Mesothelial cell of epicardium (in vitro differentiated cells): ENCODE measurements at regions not wholly inside any gene's neighbourhood (a gene's known extent, or its start where the extent isn't known, plus 50 kb on each side); places are given as distances from the start of the nearest gene placed in this dataset.

Experiments used
- DNase-seq, 2 experiments: peaks; one replicate each; pipeline ENCODE4 v3.0.0; 2021; ENCODE audit warnings: low spot score in 2 of 2; ENCODE audit not compliant: unreplicated experiment in 2 of 2
- H3K27ac Mint-ChIP-seq: 2 replicates; pipeline ENCODE4 v1.8.0; 2021; ENCODE audit warnings: mixed read lengths
- H3K27me3 Mint-ChIP-seq: 2 replicates; pipeline ENCODE4 v1.8.0; 2021; ENCODE audit warnings: low read depth, mixed read lengths
- H3K36me3 Mint-ChIP-seq: 2 replicates; pipeline ENCODE4 v1.8.0; 2021; ENCODE audit warnings: mixed read lengths
- H3K4me1 Mint-ChIP-seq: 2 replicates; pipeline ENCODE4 v1.8.0; 2021; ENCODE audit warnings: mixed read lengths
- H3K4me3 Mint-ChIP-seq: 2 replicates; pipeline ENCODE4 v1.8.0; 2021; ENCODE audit warnings: mild to moderate bottlenecking, moderate library complexity, mixed read lengths
- H3K9me3 Mint-ChIP-seq: 2 replicates; pipeline ENCODE4 v1.8.0; 2021; ENCODE audit warnings: mixed read lengths
- TF ChIP-seq, protein P1 (sequence below): fragments of 200-600 bp; sonication (generic); IDR thresholded peaks from one replicate; pipeline ENCODE4 v1.5.0; 2021; ENCODE audit warnings: antibody characterized with exemption; ENCODE audit not compliant: unreplicated experiment

DNA sequence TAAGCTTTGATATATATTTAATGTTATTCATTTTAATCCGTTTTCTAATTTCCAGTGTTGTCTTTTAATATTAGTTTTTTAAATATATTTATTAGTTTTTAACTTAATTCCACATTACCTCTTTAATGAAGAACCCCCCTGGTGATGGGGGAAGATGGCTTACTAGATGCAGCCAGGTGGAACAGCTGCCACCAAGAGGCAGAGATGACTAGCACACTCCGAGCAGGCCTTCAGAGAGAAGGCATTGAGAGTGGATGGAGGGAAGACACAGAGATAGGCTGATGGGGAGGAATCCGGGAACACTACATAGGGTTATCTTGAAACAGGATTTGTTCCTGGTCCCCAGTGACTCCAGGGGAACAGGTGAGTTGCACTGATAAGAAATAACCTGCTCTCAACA lies 771.6 kb downstream of the LRFN5 start:
- Mint-ChIP-seq H3K36me3 (no peaks in the 10 kb centered on the region), H3K4me1 (no peaks in the 10 kb centered on the region), H3K27ac (no peak overlapping the region), H3K9me3 (no peaks in the 10 kb centered on the region), H3K27me3 (no peaks in the 10 kb centered on the region), H3K4me3 (no peak overlapping the region)
- TF ChIP-seq, protein P1, sequence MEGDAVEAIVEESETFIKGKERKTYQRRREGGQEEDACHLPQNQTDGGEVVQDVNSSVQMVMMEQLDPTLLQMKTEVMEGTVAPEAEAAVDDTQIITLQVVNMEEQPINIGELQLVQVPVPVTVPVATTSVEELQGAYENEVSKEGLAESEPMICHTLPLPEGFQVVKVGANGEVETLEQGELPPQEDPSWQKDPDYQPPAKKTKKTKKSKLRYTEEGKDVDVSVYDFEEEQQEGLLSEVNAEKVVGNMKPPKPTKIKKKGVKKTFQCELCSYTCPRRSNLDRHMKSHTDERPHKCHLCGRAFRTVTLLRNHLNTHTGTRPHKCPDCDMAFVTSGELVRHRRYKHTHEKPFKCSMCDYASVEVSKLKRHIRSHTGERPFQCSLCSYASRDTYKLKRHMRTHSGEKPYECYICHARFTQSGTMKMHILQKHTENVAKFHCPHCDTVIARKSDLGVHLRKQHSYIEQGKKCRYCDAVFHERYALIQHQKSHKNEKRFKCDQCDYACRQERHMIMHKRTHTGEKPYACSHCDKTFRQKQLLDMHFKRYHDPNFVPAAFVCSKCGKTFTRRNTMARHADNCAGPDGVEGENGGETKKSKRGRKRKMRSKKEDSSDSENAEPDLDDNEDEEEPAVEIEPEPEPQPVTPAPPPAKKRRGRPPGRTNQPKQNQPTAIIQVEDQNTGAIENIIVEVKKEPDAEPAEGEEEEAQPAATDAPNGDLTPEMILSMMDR: no peak
- DNase-seq: no peak

DNA sequence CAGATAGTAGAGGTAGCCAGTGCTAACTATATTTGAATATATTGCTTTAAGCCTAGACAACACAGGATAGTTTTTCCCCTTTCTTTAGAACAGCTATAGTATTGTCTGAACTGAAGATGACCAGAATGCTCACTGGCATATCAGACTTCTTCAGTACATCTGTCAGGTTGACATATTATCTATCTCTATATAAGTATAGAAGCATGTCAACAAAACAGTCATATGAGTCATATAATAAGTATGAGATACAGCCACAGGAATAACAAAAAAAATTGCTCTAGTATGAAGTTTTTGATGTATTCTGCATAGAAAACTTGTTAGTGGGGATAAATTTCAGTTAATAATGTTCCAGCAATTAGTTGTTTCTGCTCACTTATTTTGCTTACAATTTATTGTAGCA lies 767.7 kb downstream of the LRFN5 start:
- H3K4me3 Mint-ChIP-seq: no peak overlapping the region
- H3K27me3 Mint-ChIP-seq: no peaks in the 10 kb centered on the region
- TF ChIP-seq, protein P1: no peak
- H3K9me3 Mint-ChIP-seq: no peaks in the 10 kb centered on the region
- no peaks in the 10 kb centered on the region for H3K4me1 Mint-ChIP-seq
- H3K27ac Mint-ChIP-seq: no peak overlapping the region
- DNase-seq: no peak
- no peaks in the 10 kb centered on the region for H3K36me3 Mint-ChIP-seq

DNA sequence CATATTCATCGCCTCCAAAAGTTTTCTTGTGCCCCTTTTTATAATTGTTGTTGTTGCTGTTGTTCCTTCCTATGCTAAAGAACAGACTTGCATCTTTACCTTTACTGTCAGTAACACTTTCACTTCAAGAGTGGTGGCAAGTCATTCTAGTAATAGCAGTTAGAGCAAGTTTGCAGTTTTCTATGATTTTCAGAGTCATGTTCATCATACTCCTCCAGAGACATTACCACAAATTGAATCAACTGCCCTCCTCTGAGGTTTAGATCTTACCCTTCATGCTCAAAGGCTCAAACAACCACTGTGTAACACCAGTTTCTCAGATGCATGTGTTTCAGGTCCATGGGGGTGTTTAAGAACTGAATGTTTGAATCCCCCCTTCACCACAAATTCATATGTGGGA lies 763.4 kb downstream of the LRFN5 start:
- H3K27ac Mint-ChIP-seq: no peak overlapping the region
- H3K9me3 Mint-ChIP-seq: no peaks in the 10 kb centered on the region
- no peaks in the 10 kb centered on the region for H3K27me3 Mint-ChIP-seq
- no peaks in the 10 kb centered on the region for H3K36me3 Mint-ChIP-seq
- no peak overlapping the region for H3K4me3 Mint-ChIP-seq
- DNase-seq: no peak
- TF ChIP-seq, protein P1: no peak
- no peaks in the 10 kb centered on the region for H3K4me1 Mint-ChIP-seq

DNA sequence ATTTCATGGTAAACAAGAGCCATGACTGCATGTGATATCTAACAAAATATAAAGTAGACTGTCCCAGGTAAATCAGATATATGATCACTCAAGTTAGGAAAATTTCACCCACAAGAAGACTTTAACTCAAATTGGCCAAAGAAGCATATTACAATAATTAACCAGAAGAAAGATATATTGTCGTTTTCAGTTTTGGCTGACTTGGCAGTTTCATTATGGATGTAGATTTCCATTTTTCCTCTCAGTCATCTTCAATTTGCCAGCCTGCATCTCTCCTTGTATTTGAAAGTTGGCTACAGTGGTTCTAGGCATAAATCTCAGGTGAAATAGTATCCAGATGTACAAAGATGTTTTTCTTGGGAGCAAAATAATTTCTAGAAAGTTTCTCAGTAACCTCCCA lies 761.6 kb downstream of the LRFN5 start:
- Mint-ChIP-seq H3K27me3 (no peaks in the 10 kb centered on the region), H3K9me3 (no peaks in the 10 kb centered on the region), H3K4me1 (peaks cover 3% of the 10 kb centered on the region), H3K27ac (no peak overlapping the region), H3K4me3 (no peak overlapping the region), H3K36me3 (no peaks in the 10 kb centered on the region)
- DNase-seq: no peak
- TF ChIP-seq, protein P1: no peak

DNA sequence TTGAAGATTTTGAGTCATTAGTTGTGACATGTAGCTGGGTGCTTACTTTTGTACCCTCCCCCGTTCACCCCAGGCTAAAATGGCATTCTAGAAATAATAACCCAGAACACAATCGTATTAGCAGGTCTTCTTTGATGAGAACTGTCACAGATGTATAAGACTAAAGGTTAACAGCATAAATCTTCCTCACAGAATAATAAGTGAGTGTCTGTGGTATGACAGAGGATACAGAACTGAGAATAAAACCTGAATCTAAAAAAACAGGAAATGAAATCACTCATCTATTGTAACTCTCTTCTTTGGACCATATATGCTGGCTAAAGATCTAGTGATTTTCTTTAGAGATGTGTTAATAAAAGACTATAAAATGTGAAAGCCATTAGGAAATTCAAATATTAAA lies 746.6 kb downstream of the LRFN5 start:
- no peaks in the 10 kb centered on the region for H3K36me3 Mint-ChIP-seq
- H3K4me1 Mint-ChIP-seq: peaks cover 5% of the 10 kb centered on the region

More for the DNA sequence above, 746.6 kb downstream of the LRFN5 start:
- Mint-ChIP-seq H3K4me3 (no peak overlapping the region), H3K27me3 (no peaks in the 10 kb centered on the region), H3K27ac (no peak overlapping the region), H3K9me3 (peaks cover 5% of the 10 kb centered on the region)
- TF ChIP-seq, protein P1: no peak
- no peak for DNase-seq
